Thymus (tissue), 11 donors: ENCODE measurements at regions not wholly inside any gene's neighbourhood (a gene's known extent, or its start where the extent isn't known, plus 50 kb on each side); places are given as distances from the start of the nearest gene placed in this dataset.

ENCODE experiments used
- DNase-seq, 9 donors: peaks; one replicate each; pipeline ENCODE4 v3.0.0-alpha.2; 2013; ENCODE audit warnings: low spot score in 9 of 9, low read depth in 6 of 9, missing footprints in 1 of 9
- H3K27ac ChIP-seq, 2 donors: one replicate each; pipeline ENCODE4 v1.5.1; 2013; ENCODE audit warnings: control low read depth in 1 of 2, low read depth in 1 of 2, low read length in 1 of 2, mild to moderate bottlenecking in 1 of 2, moderate library complexity in 1 of 2
- H3K27me3 ChIP-seq, 2 donors: one replicate each; pipeline ENCODE4 v1.5.1; 2013; ENCODE audit warnings: low read length in 1 of 2; ENCODE audit not compliant: control insufficient read depth in 2 of 2, insufficient read depth in 1 of 2
- H3K36me3 ChIP-seq, 2 donors: one replicate each; pipeline ENCODE4 v1.5.1; 2013; ENCODE audit warnings: low read length in 1 of 2, mild to moderate bottlenecking in 1 of 2, moderate library complexity in 1 of 2; ENCODE audit not compliant: control insufficient read depth in 2 of 2, insufficient read depth in 2 of 2
- H3K4me1 ChIP-seq, 2 donors: one replicate each; pipeline ENCODE4 v1.5.1; 2013; ENCODE audit warnings: low read length in 2 of 2; ENCODE audit not compliant: control insufficient read depth in 2 of 2, insufficient read depth in 2 of 2
- H3K4me3 ChIP-seq, 2 donors: one replicate each; pipeline ENCODE4 v1.5.1; 2013; ENCODE audit warnings: low read length in 2 of 2, control low read depth in 1 of 2, mild to moderate bottlenecking in 1 of 2
- H3K9me3 ChIP-seq, 2 donors: one replicate each; pipeline ENCODE4 v1.5.1; 2013; ENCODE audit warnings: low read length in 1 of 2, mild to moderate bottlenecking in 1 of 2; ENCODE audit not compliant: control insufficient read depth in 2 of 2, insufficient read depth in 1 of 2
- WGBS: extraction: QIAGEN DNeasy Blood & Tissue Kit; methylation state at CpG from one replicate; pipeline ENCODE4 v1.1.7; 2013; 5-methylcytosine and 5-hydroxymethylcytosine counted together
- donor health status: healthy.

DNA sequence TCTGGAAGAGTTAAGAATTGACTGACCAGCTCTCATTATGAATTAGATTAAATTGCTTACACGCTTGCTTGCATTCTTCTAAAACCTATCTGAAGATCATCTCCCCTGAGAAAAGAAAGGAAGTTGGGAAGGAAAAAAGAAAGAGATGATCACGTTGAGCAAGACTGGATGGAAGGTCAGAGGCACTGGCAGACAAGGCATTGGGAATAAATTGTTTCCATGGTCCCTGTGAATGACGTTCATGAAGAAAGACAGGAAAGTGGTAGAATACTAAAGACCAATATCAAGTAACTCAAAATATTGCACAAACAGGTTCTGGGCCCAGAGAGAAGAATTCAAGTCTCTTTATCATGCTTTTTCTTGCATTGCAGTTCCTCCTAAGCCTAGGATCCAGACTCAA, 1045.4 kb upstream of the MAP3K7 start:
- no peaks in the 10 kb centered on the region for H3K36me3 ChIP-seq
- no peaks in the 10 kb centered on the region for H3K27me3 ChIP-seq
- no peaks in the 10 kb centered on the region for H3K4me1 ChIP-seq
- no peaks in the 10 kb centered on the region for H3K9me3 ChIP-seq
- no peak overlapping the region for H3K4me3 ChIP-seq
- no peak overlapping the region for H3K27ac ChIP-seq
- DNase-seq: no peak
- WGBS: 87% methylated on average over 3 of the region's 3 CpGs

DNA sequence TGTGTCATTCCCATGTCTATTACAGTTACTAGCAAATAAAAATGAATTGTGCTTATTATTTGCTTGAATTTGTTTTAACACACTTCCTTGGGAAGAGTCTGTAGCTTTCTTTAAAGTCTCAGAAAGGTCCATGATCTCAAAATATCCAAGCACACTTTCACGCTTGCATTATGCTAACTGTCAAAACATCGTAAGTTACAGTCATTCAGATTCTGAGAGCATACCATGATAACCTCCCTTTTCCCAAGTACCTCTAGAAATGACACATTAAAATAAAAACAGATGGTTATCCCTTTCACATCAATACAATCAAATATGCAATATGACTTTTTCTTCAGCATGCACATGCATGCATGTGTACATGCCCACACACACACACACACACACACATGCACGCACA, 1044.4 kb upstream of the MAP3K7 start:
- DNase-seq: no peak
- no peaks in the 10 kb centered on the region for H3K36me3 ChIP-seq
- WGBS: 97% methylated on average over 3 of the region's 3 CpGs
- H3K4me1 ChIP-seq: no peaks in the 10 kb centered on the region
- H3K9me3 ChIP-seq: no peaks in the 10 kb centered on the region
- H3K4me3 ChIP-seq: no peak overlapping the region
- no peaks in the 10 kb centered on the region for H3K27me3 ChIP-seq
- H3K27ac ChIP-seq: no peak overlapping the region

DNA sequence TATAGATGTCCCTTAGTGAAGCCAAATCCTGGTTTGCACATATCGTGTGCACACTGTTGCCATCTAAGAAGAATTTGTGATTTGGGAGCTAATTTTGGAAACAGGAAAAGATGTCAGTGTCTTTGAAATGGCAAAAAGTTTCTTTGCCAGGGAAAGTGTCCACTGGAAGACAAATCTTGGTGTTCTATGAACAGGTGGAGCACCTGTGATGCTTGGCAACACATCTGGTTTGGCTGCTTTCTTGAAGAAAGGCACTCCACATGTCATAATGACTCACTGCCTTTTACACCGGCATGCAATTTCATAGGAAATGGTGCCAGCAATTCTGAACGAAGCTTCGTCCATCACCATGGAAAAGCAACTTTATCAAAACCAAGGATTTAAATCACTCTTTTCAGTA, 1040.0 kb upstream of the MAP3K7 start:
- WGBS: 88% methylated on average over 4 of the region's 4 CpGs

DNA sequence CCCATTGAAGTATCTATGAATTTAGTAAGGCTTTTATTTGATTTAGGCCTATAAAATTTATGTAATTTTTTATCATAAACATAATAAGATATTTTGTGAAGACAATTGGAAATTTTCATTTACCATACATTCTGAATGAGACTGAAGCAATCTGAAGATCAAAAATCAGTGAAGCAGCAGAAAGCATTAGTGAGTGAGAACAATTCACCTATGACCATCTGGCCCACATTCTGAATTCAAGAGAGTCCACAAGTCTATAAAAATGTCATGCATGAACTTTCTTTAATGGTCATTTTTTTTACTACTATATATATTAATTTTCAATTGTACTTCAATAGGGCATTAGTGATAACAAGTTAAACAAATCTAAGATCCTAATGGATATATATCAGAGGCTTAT, 1026.6 kb upstream of the MAP3K7 start:
- no peak overlapping the region for H3K4me3 ChIP-seq
- no peaks in the 10 kb centered on the region for H3K36me3 ChIP-seq
- DNase-seq: no peak

More for the DNA sequence above, 1040.0 kb upstream of the MAP3K7 start:
- H3K9me3 ChIP-seq: no peaks in the 10 kb centered on the region
- DNase-seq: peak in 1 of 9 donors; percentile 7
- H3K4me3 ChIP-seq: no peak overlapping the region
- H3K27ac ChIP-seq: no peak overlapping the region
- H3K27me3 ChIP-seq: no peaks in the 10 kb centered on the region
- no peaks in the 10 kb centered on the region for H3K36me3 ChIP-seq
- no peaks in the 10 kb centered on the region for H3K4me1 ChIP-seq

DNA sequence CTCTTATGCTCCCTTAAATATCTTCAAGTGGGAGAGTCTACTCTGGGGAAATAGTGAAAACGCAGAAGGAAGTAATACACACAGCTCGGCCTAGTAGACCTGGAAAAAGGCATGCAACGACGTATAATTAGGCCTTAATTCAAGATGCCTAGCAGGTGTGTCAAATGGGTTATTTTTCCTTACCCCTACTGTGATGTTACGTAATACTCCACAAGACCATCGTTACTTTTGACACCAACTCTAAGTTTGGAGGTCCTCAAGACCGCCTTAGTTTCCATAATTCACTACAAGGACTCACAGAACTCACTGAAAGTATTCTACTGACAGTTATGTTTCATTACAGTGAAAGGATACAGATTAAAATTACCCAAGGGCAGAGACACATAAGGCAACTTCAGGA, 1024.3 kb upstream of the MAP3K7 start:
- H3K4me1 ChIP-seq: no peaks in the 10 kb centered on the region
- no peaks in the 10 kb centered on the region for H3K9me3 ChIP-seq
- H3K36me3 ChIP-seq: no peaks in the 10 kb centered on the region
- no peaks in the 10 kb centered on the region for H3K27me3 ChIP-seq
- WGBS: 93% methylated on average over 7 of the region's 7 CpGs
- H3K4me3 ChIP-seq: no peak overlapping the region
- no peak for DNase-seq
- H3K27ac ChIP-seq: no peak overlapping the region

More for the DNA sequence above, 1026.6 kb upstream of the MAP3K7 start:
- H3K4me1 ChIP-seq: no peaks in the 10 kb centered on the region
- H3K27ac ChIP-seq: no peak overlapping the region
- H3K27me3 ChIP-seq: no peaks in the 10 kb centered on the region
- no peaks in the 10 kb centered on the region for H3K9me3 ChIP-seq

DNA sequence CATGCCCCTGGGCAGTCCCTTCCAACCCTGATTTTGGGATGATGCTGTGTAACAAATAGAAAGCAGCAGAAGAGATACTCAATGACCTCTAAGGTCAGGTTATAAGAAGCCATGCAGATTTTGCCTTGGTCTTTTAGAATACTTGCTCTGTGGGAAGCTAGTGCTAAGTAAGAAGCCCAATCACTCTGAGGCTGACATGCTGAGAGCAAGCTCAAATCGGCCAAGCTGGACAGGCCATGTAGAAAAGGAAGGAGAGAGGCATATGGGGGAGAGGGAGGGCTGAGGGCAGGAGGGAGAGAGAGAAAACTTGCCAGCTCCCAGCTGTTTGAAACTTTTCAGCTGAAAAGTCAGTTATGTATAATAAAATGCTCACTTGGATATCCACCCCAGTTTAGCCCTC, 1021.6 kb upstream of the MAP3K7 start:
- Histone ChIP-seq H3K36me3 (no peaks in the 10 kb centered on the region), H3K4me1 (no peaks in the 10 kb centered on the region), H3K27ac (no peak overlapping the region), H3K4me3 (no peak overlapping the region), H3K9me3 (no peaks in the 10 kb centered on the region), H3K27me3 (no peaks in the 10 kb centered on the region)
- DNase-seq: no peak
- WGBS: 95% methylated on average over 1 of the region's 1 CpG

DNA sequence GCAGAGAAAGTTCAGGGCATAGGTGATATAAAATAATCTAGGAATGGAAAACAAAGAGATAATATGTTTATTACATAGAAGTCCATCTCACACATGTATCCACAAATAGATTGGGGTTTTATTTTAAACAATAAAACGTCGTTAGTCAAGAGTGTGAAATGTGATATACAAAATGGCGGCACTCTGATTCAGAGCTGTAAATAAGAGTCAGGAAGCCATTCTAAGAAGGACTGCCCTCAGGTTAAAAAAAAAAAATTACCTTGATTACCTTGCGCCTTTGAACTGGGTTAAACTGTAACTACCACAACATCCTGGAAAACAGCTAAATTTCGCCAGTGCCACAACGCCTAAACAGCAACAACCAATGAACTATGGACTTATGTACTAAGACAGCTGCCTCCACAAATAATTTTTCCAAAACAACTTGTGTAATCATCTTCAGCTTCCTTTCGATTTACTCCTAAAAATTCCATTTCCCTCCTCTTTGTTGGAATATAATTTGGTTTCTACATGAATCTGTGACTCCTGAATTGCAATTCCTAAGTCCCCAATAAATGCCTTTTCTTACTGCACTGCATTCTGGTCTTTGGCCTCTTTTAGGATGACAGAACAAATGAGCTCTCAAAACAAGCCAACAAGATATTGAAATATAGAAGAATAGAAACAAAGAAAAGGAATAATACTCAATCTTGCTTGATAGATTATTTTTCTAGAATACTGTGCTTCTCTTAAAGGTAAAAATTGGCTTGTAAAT, 1019.5 kb upstream of the MAP3K7 start:
- no peaks in the 10 kb centered on the region for H3K27me3 ChIP-seq
- H3K36me3 ChIP-seq: no peaks in the 10 kb centered on the region
- H3K4me3 ChIP-seq: no peak overlapping the region
- DNase-seq: no peak
- H3K4me1 ChIP-seq: no peaks in the 10 kb centered on the region
- H3K9me3 ChIP-seq: no peaks in the 10 kb centered on the region
- WGBS: 94% methylated on average over 7 of the region's 7 CpGs
- no peak overlapping the region for H3K27ac ChIP-seq

DNA sequence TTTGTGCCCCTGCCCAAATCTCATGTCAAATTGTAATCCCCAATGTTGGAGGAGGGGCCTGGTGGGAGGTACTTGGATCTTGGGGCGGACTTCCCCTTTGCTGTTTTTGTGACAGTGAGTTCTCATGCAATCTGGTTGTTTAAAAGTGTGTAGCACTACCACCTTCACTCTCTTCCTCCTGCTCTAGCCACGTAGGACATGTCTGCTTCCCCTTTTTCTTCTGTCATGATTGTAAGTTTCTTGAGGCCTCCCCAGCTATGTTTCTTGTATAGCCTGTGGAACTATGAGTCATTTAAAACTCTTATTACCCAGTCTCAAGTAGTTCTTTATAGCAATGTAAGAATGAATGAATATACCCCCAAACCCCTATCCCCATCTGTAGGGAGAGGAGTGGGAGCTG, 1013.7 kb upstream of the MAP3K7 start:
- no peaks in the 10 kb centered on the region for H3K36me3 ChIP-seq
- no peak overlapping the region for H3K4me3 ChIP-seq
- H3K4me1 ChIP-seq: no peaks in the 10 kb centered on the region
- 47% methylated on average over 2 of the region's 2 CpGs for WGBS
- DNase-seq: no peak
- no peaks in the 10 kb centered on the region for H3K27me3 ChIP-seq
- H3K9me3 ChIP-seq: no peaks in the 10 kb centered on the region
- H3K27ac ChIP-seq: no peak overlapping the region

DNA sequence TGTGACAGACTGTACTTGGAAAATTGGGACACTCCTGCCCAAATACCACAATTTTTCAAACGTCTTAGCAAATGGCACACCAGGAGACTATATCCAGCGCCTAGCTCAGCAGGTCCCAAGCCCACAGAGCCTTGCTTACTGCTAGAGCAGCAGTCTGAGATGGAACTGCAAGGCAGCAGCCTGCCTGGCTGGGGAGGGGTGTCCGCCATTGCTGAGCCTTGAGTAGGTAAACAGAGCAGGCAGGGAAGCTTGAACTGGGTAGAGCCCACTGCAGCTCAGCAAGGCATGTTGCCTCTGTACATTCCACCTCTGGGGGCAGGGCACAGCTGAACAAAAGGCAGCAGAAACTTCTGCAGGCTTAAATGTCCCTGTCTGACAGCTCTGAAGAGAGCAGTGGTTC, 1003.3 kb upstream of the MAP3K7 start:
- no peak overlapping the region for H3K4me3 ChIP-seq
- no peaks in the 10 kb centered on the region for H3K27me3 ChIP-seq
- H3K9me3 ChIP-seq: peaks cover 0 to 4% of the 10 kb centered on the region in 2 donors
- no peak for DNase-seq
- 91% methylated on average over 3 of the region's 3 CpGs for WGBS
- no peaks in the 10 kb centered on the region for H3K36me3 ChIP-seq
- no peak overlapping the region for H3K27ac ChIP-seq
- no peaks in the 10 kb centered on the region for H3K4me1 ChIP-seq
